MCF 10A (cell line): ENCODE measurements at regions not wholly inside any gene's neighbourhood (a gene's known extent, or its start where the extent isn't known, plus 50 kb on each side); places are given as distances from the start of the nearest gene placed in this dataset.

Source experiments
- BruUV-seq: library from RNA; stranded (reverse); fragments of 400-500 nt; replicated peaks from 2 replicates; lab custom pipeline; 2021; lab: Mats Ljungman, UMichigan
- CTCF ChIA-PET: fragments of 300-600 bp; sonication (Branson Sonifier 250); formaldehyde crosslinking; extraction: SDS; loops from one replicate; lab custom pipeline; 2021; ENCODE audit warnings: antibody characterized with exemption, inconsistent platforms; lab: Yijun Ruan, JAX
- POLR2A ChIA-PET: fragments of 300-600, 350-650 bp; sonication (Branson Sonifier 250); formaldehyde crosslinking; extraction: SDS; loops from one replicate; lab custom pipeline; 2020; ENCODE audit warnings: antibody characterized with exemption, inconsistent platforms; lab: Yijun Ruan, JAX
- DNase-seq: peaks from one replicate; pipeline ENCODE4 v3.0.0-alpha.2; 2018; ENCODE audit not compliant: unreplicated experiment
- H3K27ac Mint-ChIP-seq: one replicate; pipeline ENCODE4 v1.8.0; 2022; ENCODE audit warnings: mild to moderate bottlenecking, low read depth, mixed read lengths; ENCODE audit not compliant: unreplicated experiment
- H3K27me3 Mint-ChIP-seq: one replicate; pipeline ENCODE4 v1.8.0; 2022; ENCODE audit warnings: mixed read lengths; ENCODE audit not compliant: insufficient read depth, unreplicated experiment
- H3K36me3 Mint-ChIP-seq: one replicate; pipeline ENCODE4 v1.8.0; 2022; ENCODE audit warnings: mild to moderate bottlenecking, moderate library complexity, mixed read lengths; ENCODE audit not compliant: insufficient read depth, unreplicated experiment
- H3K4me1 Mint-ChIP-seq: one replicate; pipeline ENCODE4 v1.8.0; 2022; ENCODE audit warnings: mixed read lengths; ENCODE audit not compliant: insufficient read depth, unreplicated experiment
- H3K4me3 Mint-ChIP-seq: one replicate; pipeline ENCODE4 v1.8.0; 2022; ENCODE audit warnings: mild to moderate bottlenecking, moderate library complexity, mixed read lengths; ENCODE audit not compliant: unreplicated experiment
- H3K9me3 Mint-ChIP-seq: one replicate; pipeline ENCODE4 v1.8.0; 2022; ENCODE audit warnings: mixed read lengths; ENCODE audit not compliant: unreplicated experiment
- intact Hi-C: fragments of 100-400 bp; cut with micrococcal nuclease; formaldehyde crosslinking; loops from 2 replicates; pipeline ENCODE4 v1.14.1; 2022
- TF ChIP-seq, protein P1 (sequence below): fragments of 200-600 bp; IDR thresholded peaks from one replicate; pipeline ENCODE4 v1.8.0; 2022; ENCODE audit warnings: antibody characterized with exemption, mild to moderate bottlenecking; ENCODE audit not compliant: unreplicated experiment

DNA sequence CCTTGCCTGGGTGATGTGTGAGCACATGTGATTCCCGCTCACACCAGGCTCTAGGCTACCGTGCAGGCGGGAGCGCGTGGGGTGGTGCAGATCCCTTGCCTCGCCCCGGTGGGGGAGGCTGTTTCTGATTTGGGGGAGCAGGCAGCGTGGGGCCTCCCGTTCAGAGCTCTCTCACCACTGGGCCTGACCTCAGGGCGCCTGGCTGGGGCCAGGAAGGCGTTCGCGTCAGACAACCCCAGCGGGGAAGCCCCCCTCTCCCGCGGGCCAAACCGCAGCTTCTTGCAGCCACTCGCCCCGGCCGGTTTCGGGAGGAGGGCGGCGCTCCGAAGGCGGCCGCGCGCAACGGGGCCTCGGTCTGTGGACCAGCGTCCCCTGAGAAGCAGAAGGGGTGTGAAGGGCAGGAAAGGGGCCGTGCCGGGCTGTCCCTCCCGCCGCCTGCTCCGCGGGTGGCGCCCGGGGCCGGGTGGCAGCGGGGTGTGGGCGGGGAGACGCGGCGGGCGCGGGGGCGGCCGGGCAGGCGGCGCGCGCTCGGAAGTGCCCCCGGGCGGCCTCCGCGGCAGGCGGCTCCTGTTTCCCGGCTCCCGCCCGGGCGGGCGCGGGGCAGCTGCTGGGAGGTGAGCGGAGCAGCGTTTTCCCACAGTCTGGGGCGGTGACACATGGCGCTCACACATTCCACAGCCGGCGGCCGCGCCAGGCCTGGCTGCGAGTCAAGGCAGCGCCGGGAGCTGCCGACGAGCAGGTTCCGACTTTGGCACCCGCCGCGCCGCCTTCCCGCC, 65.1 kb upstream of the HES1 start:
- H3K27ac Mint-ChIP-seq = no peak overlapping the region
- TF ChIP-seq, protein P1, sequence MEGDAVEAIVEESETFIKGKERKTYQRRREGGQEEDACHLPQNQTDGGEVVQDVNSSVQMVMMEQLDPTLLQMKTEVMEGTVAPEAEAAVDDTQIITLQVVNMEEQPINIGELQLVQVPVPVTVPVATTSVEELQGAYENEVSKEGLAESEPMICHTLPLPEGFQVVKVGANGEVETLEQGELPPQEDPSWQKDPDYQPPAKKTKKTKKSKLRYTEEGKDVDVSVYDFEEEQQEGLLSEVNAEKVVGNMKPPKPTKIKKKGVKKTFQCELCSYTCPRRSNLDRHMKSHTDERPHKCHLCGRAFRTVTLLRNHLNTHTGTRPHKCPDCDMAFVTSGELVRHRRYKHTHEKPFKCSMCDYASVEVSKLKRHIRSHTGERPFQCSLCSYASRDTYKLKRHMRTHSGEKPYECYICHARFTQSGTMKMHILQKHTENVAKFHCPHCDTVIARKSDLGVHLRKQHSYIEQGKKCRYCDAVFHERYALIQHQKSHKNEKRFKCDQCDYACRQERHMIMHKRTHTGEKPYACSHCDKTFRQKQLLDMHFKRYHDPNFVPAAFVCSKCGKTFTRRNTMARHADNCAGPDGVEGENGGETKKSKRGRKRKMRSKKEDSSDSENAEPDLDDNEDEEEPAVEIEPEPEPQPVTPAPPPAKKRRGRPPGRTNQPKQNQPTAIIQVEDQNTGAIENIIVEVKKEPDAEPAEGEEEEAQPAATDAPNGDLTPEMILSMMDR = no peak
- no TSS peak for BruUV-seq
- H3K4me3 Mint-ChIP-seq = peak overlapping the region; percentile 67
- ChIA-PET POLR2A (interaction anchor here (0.5 to 5.1 kb wide), 14 partner anchors 12 to 290 kb away, joined by 3 to 42 read pairs (median 4); partner anchors contain the start of gene HES1), CTCF (interaction anchor here (1.5 to 2.0 kb wide), 3 partner anchors 19 to 289 kb away, joined by 5 to 6 read pairs (median 5); no protein-coding TSS in a partner anchor)
- H3K4me1 Mint-ChIP-seq = peaks cover 17% of the 10 kb centered on the region
- H3K9me3 Mint-ChIP-seq = peaks cover 15% of the 10 kb centered on the region
- intact Hi-C loops = loop anchor here (2.0 to 5.0 kb wide), 4 partner anchors 18 to 239 kb away; no protein-coding TSS in a partner anchor
- no peaks in the 10 kb centered on the region for H3K36me3 Mint-ChIP-seq
- peak; percentile 96 for DNase-seq
- H3K27me3 Mint-ChIP-seq = no peaks in the 10 kb centered on the region

DNA sequence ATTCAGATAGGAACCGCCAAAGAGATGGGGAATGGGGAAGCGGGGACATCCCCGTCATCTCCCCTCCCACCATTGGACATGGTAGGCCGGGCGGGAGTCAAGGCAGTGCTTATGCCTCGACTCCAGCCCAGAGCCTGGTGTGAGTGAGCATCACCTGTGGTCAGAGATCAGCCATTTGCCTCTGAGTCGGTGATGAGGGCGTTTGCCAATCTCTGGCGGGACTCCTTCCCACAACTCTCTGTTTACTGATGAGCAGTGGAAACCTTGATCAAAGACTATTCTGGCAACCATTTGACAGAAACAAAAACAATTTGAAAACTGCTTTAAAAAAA, 63.9 kb upstream of the HES1 start:
- CTCF ChIA-PET = interaction anchor here (0.7 to 2.0 kb wide), 5 partner anchors 11 to 291 kb away, joined by 3 to 6 read pairs (median 5); no protein-coding TSS in a partner anchor
- intact Hi-C loops = loop anchor here (5.0 kb wide), 1 partner anchor 240 kb away; no protein-coding TSS in a partner anchor
- no peak overlapping the region for H3K27ac Mint-ChIP-seq
- DNase-seq = no peak
- BruUV-seq = no TSS peak
- POLR2A ChIA-PET = interaction anchor here (1.8 to 5.1 kb wide), 4 partner anchors 18 to 90 kb away, joined by 5 to 42 read pairs (median 32); partner anchors contain the start of gene HES1
- no peaks in the 10 kb centered on the region for H3K27me3 Mint-ChIP-seq
- no peaks in the 10 kb centered on the region for H3K36me3 Mint-ChIP-seq
- peak overlapping the region; percentile 39 for H3K4me3 Mint-ChIP-seq
- peaks cover 7% of the 10 kb centered on the region for H3K9me3 Mint-ChIP-seq
- TF ChIP-seq, protein P1 = no peak
- H3K4me1 Mint-ChIP-seq = peaks cover 17% of the 10 kb centered on the region

DNA sequence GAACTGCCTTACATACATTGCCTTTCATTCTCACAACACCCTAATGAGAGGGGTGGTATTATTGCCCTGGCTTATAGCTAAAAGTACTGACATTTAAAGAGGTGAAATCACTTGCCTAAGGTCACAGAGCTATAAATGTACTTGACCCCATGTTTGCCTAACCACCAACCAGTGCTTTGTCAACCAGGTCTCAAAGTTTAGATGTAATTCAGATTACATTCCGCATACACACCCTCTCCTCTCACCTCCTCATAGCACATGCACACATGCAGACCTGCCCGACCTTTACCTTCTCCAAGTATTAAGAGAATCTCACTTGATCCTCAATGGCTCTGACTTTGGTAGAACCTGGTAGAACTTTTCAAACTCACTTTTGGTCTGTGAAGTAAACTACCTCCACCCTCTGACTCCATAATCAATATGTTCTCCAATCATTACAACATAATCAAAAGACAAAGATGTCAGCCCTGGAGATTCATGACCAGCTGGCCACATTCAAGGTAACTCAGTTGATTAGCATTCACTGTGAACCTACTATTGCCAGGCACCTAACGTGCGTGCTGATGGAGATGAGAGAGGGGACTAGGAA, 63.2 kb upstream of the HES1 start:
- Mint-ChIP-seq H3K27ac (no peak overlapping the region), H3K4me3 (peak overlapping the region; percentile 39), H3K27me3 (no peaks in the 10 kb centered on the region), H3K36me3 (no peaks in the 10 kb centered on the region), H3K4me1 (peaks cover 17% of the 10 kb centered on the region), H3K9me3 (peaks cover 7% of the 10 kb centered on the region)
- ChIA-PET CTCF (interaction anchor here (0.7 to 2.0 kb wide), 3 partner anchors 64 to 1285 kb away, joined by 3 to 5 read pairs (median 3); no protein-coding TSS in a partner anchor), POLR2A (interaction anchor here (4.2 to 5.1 kb wide), 2 partner anchors 17 to 62 kb away, joined by 39 to 42 read pairs; partner anchors contain the start of gene HES1)
- no TSS peak for BruUV-seq
- intact Hi-C loops = loop anchor here (5.0 kb wide), 1 partner anchor 240 kb away; no protein-coding TSS in a partner anchor
- DNase-seq = no peak
- TF ChIP-seq, protein P1 = no peak

DNA sequence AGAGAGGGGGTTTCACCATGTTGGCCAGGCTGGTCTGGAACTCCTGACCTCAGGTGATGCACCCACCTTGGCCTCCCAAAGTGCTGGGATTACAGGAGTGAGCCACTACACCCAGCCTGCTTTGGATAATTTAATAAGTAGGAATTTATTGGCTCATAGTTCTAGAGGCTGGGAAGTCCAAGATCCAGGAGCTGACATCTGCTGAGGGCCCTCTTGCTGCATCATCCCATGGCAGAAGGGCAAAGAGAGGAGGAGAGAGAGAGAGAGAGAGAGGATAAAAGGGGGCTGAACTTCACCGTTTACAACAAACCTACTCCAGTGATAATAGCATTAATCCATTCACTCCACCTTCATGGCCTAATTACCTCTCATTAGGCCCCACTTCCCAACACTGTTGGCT, 62.0 kb upstream of the HES1 start:
- TF ChIP-seq, protein P1 = no peak
- Mint-ChIP-seq H3K27ac (no peak overlapping the region), H3K4me1 (peaks cover 16% of the 10 kb centered on the region), H3K4me3 (no peak overlapping the region), H3K36me3 (no peaks in the 10 kb centered on the region), H3K9me3 (peaks cover 6% of the 10 kb centered on the region), H3K27me3 (no peaks in the 10 kb centered on the region)
- intact Hi-C loops = loop anchor here (5.0 kb wide), 1 partner anchor 242 kb away; no protein-coding TSS in a partner anchor
- DNase-seq = no peak
- no TSS peak for BruUV-seq
- ChIA-PET CTCF (interaction anchor here (1.0 kb wide), 1 partner anchor 12 kb away, joined by 5 read pairs; no protein-coding TSS in a partner anchor), POLR2A (interaction anchor here (5.1 kb wide), 1 partner anchor 61 kb away, joined by 42 read pairs; the partner anchor contains the start of gene HES1)
